Gastroesophageal sphincter (tissue), 4 donors: ENCODE measurements at regions not wholly inside any gene's neighbourhood (a gene's known extent, or its start where the extent isn't known, plus 50 kb on each side); places are given as distances from the start of the nearest gene placed in this dataset.

Experiments
- ATAC-seq: fragments of 150-250 bp; one replicate; pipeline ENCODE4 v1.9.1; 2016; ENCODE audit warnings: mild to moderate bottlenecking, moderate library complexity
- H3K27ac ChIP-seq, 4 donors: fragments of 200-600 bp; sonication (generic) in 3 of 4; 1 replicate in 3 of 4; 2 replicates in 1 of 4; pipeline ENCODE4 v1.5.1; 2016 to 2019
- H3K27me3 ChIP-seq: fragments of 200-600 bp; sonication (generic); one replicate; pipeline ENCODE4 v1.5.1; 2019
- H3K36me3 ChIP-seq, 2 donors: fragments of 200-600 bp; sonication (generic); one replicate each; pipeline ENCODE4 v1.5.1; 2019; ENCODE audit warnings: control low read depth in 1 of 2
- H3K4me1 ChIP-seq, 3 donors: fragments of 200-600 bp; sonication (generic); 1 replicate in 2 of 3; 2 replicates in 1 of 3; pipeline ENCODE4 v1.5.1; 2016 to 2019; ENCODE audit warnings: control low read depth in 2 of 3
- H3K4me3 ChIP-seq, 2 donors: fragments of 200-600 bp; sonication (generic); one replicate each; pipeline ENCODE4 v1.5.1; 2019; ENCODE audit warnings: mild to moderate bottlenecking in 1 of 2, moderate library complexity in 1 of 2
- H3K9me3 ChIP-seq, 3 donors: fragments of 200-600 bp; sonication (generic); one replicate each; pipeline ENCODE4 v1.5.1; 2017 to 2019; ENCODE audit warnings: control low read depth in 2 of 3
- CTCF ChIP-seq, 4 experiments: fragments of 200-600 bp in 2 of 4; fragments of 450-650 bp in 2 of 4; sonication (generic) in 1 of 4; IDR thresholded peaks; one replicate each; pipeline ENCODE4 v1.5.1; 2017 to 2019; ENCODE audit warnings: antibody characterized with exemption in 4 of 4, mild to moderate bottlenecking in 2 of 4, moderate library complexity in 2 of 4
- EP300 ChIP-seq: sonication (generic); formaldehyde crosslinking; IDR thresholded peaks from one replicate; pipeline ENCODE4 v1.6.1; 2017; ENCODE audit warnings: antibody characterized with exemption, mild to moderate bottlenecking
- POLR2A ChIP-seq, 2 donors: fragments of 450-650 bp; IDR thresholded peaks; one replicate each; pipeline ENCODE4 v1.6.1; 2017; ENCODE audit warnings: antibody characterized with exemption in 2 of 2, mild to moderate bottlenecking in 2 of 2, moderate library complexity in 1 of 2
- POLR2AphosphoS5 ChIP-seq: sonication (generic); formaldehyde crosslinking; IDR thresholded peaks from one replicate; pipeline ENCODE4 v1.6.1; 2017; ENCODE audit warnings: antibody characterized with exemption
- WGBS, 2 donors: methylation state at CpG; one replicate each; pipeline ENCODE4 v1.1.5; 2018; ENCODE audit warnings: low coverage in 1 of 2; 5-methylcytosine and 5-hydroxymethylcytosine counted together

- Histone ChIP-seq H3K9me3 (peaks cover 0 to 5% (median 0%) of the 10 kb centered on the region in 3 donors), H3K4me1 (peaks cover 0 to 7% (median 0%) of the 10 kb centered on the region in 3 donors), H3K27me3 (no peaks in the 10 kb centered on the region), H3K27ac (peak overlapping the region in 1 of 4 donors; percentile 14), H3K4me3 (no peak overlapping the region), H3K36me3 (no peaks in the 10 kb centered on the region)
- ATAC-seq = no peak
- TF ChIP-seq EP300 (no peak), POLR2AphosphoS5 (no peak), CTCF (IDR thresholded peaks at IDR 0.05) (no peak), POLR2A (IDR thresholded peaks at IDR 0.05) (no peak)
- 44 to 53% methylated on average over 1 to 2 of the region's 2 CpGs for WGBS, 2 donors
These were observed 330.1 kb upstream of the HAND2 start for GRCh38 chr4:173860094-173860493.

GRCh38 chr4:173859091-173859713, 329.2 kb upstream of the HAND2 start:
- Histone ChIP-seq H3K27me3 (no peaks in the 10 kb centered on the region), H3K9me3 (no peaks in the 10 kb centered on the region), H3K27ac (peak overlapping the region in 2 of 4 donors; percentile 39 to 42), H3K4me1 (peaks cover 0 to 12% (median 0%) of the 10 kb centered on the region in 3 donors), H3K36me3 (no peaks in the 10 kb centered on the region), H3K4me3 (no peak overlapping the region)
- 29 to 50% methylated on average over 5 of the region's 6 CpGs for WGBS, 2 donors
- no peak for TF ChIP-seq POLR2AphosphoS5
- TF ChIP-seq POLR2A (IDR thresholded peaks at IDR 0.05) = no peak
- no peak for TF ChIP-seq EP300
- no peak for TF ChIP-seq CTCF (IDR thresholded peaks at IDR 0.05)
- ATAC-seq = no peak

GRCh38 chr4:173858471-173858870, 328.4 kb upstream of the HAND2 start:
- H3K9me3 ChIP-seq = no peaks in the 10 kb centered on the region
- H3K36me3 ChIP-seq = no peaks in the 10 kb centered on the region
- H3K4me3 ChIP-seq = no peak overlapping the region
- peaks cover 0 to 12% (median 0%) of the 10 kb centered on the region in 3 donors for H3K4me1 ChIP-seq
- H3K27me3 ChIP-seq = no peaks in the 10 kb centered on the region
- 23 to 41% methylated on average over 2 of the region's 2 CpGs for whole genome bisulfite sequencing, 2 donors
- TF ChIP-seq EP300 (no peak), POLR2A (IDR thresholded peaks at IDR 0.05) (no peak), POLR2AphosphoS5 (no peak), CTCF (IDR thresholded peaks at IDR 0.05) (no peak)
- no peak overlapping the region for H3K27ac ChIP-seq
- ATAC-seq = no peak

- Histone ChIP-seq H3K9me3 (no peaks in the 10 kb centered on the region), H3K4me1 (peaks cover 0 to 12% (median 0%) of the 10 kb centered on the region in 3 donors), H3K27me3 (no peaks in the 10 kb centered on the region), H3K4me3 (no peak overlapping the region), H3K36me3 (no peaks in the 10 kb centered on the region), H3K27ac (no peak overlapping the region)
- TF ChIP-seq CTCF (IDR thresholded peaks at IDR 0.05) = no peak
- TF ChIP-seq POLR2AphosphoS5 = no peak
- no peak for TF ChIP-seq EP300
- TF ChIP-seq POLR2A (IDR thresholded peaks at IDR 0.05) = no peak
- ATAC-seq = no peak
- WGBS, 2 donors = no CpG with 5 or more reads among the region's 1 CpG
These were observed 327.8 kb upstream of the HAND2 start for GRCh38 chr4:173857828-173858227.

- no peaks in the 10 kb centered on the region for H3K27me3 ChIP-seq
- H3K27ac ChIP-seq = peak overlapping the region in 1 of 4 donors; percentile 21
- no peaks in the 10 kb centered on the region for H3K36me3 ChIP-seq
- ATAC-seq = no peak
- peaks cover 0 to 12% (median 0%) of the 10 kb centered on the region in 3 donors for H3K4me1 ChIP-seq
- H3K9me3 ChIP-seq = no peaks in the 10 kb centered on the region
- H3K4me3 ChIP-seq = no peak overlapping the region
- WGBS, 2 donors = 52 to 54% methylated on average over 2 of the region's 2 CpGs
- no peak for TF ChIP-seq POLR2AphosphoS5
- TF ChIP-seq EP300 = no peak
- TF ChIP-seq POLR2A (IDR thresholded peaks at IDR 0.05) = no peak
- no peak for TF ChIP-seq CTCF (IDR thresholded peaks at IDR 0.05)
These were observed 325.0 kb upstream of the HAND2 start for GRCh38 chr4:173855015-173855414.
